LoVo (cell line): ENCODE measurements at regions not wholly inside any gene's neighbourhood (a gene's known extent, or its start where the extent isn't known, plus 50 kb on each side); places are given as distances from the start of the nearest gene placed in this dataset.
A peak's percentile ranks its signal among the peaks of the same experiment; 100 is the strongest.

ENCODE experiments used
- DNase-seq: peaks from one replicate; pipeline ENCODE4 v3.0.0-alpha.2; 2016; ENCODE audit warnings: low spot score

DNA sequence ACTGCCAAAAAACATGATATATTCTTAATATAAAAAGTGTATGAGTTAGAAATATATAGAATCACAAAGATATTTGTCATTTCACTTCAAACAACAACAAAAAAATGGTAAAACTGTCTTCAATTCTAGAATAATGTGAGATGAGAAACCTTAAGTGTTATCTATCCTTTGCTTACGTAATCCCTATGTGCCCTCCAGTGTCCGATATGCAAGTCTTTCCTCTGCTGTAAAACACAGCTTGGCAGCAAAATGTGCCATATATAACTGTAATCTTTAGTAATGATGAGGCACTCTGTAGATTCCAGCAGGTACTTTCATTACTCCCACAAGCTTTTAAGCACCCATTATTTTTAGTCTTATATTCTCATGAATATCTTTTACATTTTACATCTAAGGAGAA lies 555.1 kb upstream of the FRG1 start:
- no peak for DNase-seq

DNA sequence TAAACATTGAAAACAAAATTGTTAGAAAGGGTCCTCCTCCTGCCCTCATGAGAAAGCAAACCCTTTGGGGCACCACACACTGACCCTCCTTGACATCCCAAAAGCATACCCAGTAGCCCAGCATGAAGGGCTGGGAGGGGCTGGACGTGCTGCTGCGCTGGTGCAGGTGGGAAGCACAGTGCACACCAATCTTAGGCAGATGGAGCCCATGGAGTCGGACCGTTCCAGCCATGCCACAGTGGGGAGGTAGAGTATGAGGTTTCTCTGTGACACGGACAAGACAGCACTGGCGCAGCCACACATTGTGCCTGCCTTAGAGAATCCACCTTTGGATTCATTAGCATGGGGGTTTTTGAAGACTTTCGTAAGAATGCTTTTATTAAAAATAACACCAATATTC lies 544.2 kb upstream of the FRG1 start:
- DNase-seq = no peak

DNA sequence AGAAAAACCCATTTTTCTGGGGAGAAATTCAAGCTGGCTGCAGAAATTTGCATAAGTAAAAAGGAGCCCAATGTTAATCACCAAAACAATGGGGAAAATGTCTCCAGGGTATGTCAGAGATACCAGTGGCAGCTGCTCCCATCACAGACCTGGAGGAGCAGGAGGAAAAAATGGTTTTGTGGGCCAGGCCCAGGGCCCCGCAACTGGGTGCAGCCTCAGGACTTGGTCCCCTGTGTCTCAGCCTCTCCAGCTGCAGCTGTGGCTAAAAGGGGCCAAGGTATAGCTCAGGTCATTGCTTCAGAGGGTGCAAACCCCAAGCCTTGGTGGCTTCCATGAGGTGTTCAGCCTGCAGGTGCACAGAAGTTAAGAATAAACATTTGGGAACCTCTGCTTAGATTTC lies 536.4 kb upstream of the FRG1 start:
- DNase-seq = no peak

DNA sequence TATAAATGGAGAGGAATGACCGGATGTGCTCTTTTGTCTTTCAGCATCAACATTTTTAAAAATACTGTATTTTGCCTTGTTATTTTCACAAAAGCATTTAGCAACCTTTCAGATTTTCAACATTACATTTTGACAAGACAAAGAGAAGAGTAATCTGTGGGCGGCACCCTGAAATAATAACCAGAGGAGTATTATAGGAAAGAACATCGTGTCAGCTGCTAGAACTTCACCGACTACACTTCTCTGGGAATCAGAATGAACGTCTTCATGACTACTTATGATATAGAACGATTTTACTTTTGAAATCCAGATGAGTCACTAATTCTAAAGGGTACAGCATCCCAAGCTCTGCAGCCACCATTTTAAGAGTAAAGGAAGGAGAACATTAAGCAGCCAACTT lies 531.5 kb upstream of the FRG1 start:
- DNase-seq = no peak

DNA sequence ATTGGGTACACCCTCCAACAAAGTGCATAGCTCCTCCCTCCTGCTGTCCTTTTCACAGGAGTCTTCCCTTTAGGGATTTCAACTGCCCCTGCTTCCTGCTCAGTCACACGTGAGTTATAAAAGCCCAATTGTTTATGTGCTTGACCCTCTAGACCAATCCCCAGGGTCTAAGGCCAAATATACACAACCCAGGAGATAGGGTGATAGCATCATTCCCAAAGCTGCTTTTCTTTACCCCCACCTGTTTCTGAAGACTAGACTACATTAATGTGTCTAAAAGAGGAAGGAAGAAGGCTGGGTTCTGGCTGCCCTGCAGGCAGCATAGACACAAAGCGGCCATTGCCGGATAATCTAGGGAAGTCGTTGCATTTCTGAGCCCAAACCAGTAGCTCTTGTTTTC lies 526.7 kb upstream of the FRG1 start:
- DNase-seq = no peak

DNA sequence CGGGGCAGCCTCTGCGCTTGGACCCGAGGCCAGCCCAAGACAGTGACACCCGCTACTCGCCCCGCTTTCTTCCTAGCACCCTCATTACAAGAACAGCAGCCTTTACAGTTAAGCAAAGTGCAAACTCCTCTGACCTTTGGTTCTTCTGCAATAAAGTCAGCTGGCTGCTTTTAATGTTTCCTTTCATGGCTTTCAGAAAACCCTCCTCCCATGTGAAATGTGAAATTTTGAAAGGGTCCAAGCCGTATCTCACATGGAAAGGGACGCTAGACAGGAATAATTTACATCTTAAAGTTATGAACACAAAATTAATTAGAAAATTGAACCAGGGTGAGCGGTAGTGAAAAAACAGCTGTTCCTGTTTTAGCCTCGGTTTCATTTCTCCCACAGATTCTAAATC lies 520.1 kb upstream of the FRG1 start:
- DNase-seq = no peak

DNA sequence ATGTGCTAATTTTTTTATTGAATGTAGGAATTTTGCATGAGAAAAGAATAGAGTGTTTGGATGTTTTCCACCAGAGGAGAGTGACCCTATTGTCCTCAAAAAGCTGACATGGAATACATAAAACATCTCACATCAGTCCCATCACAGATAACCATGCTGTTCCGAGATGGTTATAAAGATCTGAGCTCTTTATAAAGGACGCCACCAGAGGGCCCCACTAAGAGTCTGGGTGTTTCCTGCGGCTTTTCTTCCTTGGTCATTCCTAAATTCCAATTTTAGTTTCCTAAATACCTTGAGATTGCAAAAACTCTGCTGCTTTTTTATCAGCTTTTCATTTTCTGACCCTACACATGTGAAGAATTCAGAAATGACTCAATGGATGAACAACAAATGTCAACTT lies 504.5 kb upstream of the FRG1 start:
- peak; percentile 15 for DNase-seq

DNA sequence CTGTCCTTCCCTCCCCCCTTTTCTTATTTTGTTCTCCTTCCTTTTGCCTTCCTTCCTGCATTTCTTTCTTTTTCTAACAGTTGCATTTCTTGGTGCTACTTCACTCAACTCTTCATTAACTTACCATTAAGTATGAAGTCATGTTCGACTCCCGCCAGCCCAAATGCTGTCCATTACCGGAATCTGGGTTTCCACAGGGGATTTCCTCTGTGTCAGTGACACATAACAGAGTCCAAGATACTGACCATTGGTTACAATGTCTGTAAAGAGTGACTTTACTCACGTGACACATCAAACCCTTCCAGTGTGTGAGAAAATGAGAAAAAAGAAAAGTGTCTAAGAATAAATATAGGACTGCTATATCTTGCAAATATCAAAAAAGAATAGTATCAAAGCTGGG lies 500.0 kb upstream of the FRG1 start:
- DNase-seq = no peak

DNA sequence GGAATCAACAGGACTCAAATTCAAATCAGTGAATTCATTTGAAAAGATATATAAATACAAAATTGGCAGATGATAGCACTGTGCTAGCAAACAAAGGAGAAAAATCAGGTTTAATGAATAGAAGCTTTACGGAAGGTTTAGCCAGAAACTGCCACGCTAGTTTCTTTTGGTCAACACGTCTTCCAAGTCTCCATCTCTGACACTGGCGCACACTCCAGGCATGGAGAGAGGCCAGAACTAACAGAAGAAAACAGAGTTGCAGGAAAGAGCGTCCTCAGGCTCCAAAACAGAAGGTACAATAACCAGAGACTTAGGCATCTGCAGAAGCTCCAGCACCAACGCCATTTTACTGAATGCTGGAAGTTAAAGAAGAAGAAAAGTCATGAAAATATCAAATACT lies 497.3 kb upstream of the FRG1 start:
- no peak for DNase-seq

DNA sequence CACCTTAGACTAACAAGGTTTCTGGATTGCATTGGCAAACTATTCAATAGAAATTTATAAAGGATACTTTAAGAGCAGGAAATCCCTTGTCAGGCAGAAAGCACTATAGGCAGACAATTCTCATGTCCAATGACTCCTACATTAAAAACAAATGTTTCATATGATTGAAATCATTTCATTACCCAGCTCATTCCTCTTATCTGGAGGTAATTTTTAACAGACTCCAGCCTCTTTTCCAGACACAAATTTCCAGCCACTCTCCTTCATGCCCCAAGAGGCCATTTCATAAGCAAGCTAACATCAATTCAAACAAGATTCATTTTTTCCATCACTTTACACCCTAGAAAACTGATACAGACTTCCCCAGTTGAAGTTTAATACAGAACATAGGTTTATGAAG lies 495.1 kb upstream of the FRG1 start:
- DNase-seq = no peak

DNA sequence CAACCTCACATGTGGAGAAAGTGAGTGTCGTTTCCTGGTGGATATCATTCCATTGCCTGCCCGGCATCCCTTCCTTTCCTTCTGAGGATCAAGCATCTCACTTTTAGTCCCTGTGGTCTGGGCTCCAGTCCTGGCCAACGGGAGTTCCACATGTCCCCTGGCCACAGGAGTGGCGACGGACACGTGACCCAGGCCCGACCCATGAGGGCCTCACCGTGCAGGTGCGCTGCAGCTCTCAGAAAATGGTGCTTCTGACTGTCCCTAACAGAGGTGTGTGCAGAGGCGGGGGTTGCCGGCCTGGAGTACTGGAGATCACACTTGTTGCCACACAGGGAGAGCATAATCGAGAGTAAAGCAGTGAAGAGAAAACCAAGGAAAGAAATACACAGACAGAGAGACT lies 476.9 kb upstream of the FRG1 start:
- no peak for DNase-seq

DNA sequence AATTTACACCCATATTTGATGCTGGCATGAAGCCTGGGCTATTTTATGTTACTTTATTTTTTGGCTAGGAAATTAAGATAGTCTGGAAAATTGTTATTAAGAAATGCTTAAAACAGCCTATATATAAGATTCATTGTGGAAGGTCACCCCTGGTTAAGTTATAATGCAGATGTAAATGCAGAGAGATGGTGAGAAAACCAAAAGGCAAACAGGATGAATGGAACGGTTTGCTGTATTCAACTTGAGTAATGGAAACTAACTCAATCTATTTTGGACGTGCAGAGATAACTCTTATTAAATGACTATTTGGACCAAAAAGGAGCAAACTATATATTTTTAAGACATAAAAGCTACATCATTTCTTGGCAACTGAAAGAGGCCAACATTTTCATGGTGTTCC lies 446.3 kb upstream of the FRG1 start:
- no peak for DNase-seq

DNA sequence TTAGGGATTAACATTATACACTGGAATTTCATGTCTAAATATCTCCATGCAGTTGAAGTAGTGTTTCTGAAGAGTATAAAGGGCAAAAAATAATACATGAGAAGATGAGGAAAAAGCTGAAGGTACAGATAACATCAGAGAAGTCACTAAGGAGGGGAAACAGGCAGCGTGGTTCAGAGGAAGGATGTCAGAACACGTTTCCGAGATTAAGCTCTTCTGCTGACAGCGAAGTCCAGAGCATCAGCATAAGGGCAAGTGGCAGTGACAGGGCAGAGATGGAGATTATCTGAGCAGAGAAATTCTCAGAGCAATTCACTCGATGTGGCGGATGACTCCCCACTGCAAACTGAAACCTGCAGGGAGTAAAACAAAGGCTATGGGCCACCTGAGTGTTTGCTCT lies 443.2 kb upstream of the FRG1 start:
- no peak for DNase-seq

DNA sequence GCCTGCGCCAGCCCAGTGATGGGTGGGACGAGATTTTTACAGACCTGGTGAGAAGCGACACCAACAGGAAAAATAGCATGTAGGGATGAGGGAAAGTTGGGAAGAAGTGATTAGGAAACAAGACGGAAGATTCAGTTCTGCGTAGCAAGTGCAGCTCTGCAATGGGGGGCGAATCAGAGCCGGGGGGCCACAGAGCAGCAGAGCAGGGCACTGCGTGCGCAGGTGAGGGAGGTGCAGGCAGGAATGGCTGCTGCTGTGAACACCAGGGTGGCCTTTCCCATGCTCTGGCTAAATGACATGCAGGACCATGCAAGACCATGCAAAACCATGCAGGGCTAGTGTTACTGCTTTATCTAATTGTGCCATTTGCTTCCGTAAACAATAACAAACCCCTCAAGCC lies 442.7 kb upstream of the FRG1 start:
- DNase-seq = no peak

DNA sequence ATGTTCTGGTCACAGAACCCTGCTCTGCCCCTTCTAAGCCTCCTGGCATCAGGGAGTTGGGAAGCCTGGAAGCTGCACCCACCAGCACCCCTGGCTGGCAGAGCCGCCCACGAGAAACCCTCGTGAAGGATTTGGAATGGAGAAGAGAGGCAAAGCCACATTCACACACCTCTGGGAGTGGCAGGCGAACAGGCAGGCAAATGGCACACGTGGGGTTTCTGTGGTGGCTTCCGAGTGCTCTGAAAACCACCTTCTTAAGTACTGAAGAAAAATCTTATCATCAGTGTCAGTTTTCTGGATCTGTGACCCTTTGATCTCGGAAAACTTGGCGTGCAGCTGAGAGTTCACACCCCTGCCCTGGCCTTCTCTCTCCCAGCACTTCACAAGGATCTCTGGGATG lies 442.2 kb upstream of the FRG1 start:
- DNase-seq = no peak

DNA sequence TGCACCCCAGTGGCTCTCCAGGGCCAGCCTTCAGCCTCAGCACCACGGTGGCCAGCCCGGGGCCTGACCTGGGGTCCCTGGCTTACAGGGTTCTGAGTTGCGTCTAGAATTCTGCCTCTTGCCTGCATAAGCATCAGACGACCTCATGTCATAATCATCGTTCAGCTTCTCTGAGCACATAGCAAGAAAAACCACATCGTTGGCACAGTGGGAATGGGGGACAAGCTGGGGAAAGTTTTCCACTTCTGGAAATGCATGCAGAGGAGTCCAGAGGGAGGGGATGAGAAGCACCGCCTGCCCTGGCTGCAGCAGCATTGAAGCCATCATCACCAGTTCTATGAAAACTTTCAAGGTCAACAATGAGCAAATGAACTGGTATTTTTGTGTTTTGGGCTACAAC lies 441.0 kb upstream of the FRG1 start:
- no peak for DNase-seq

DNA sequence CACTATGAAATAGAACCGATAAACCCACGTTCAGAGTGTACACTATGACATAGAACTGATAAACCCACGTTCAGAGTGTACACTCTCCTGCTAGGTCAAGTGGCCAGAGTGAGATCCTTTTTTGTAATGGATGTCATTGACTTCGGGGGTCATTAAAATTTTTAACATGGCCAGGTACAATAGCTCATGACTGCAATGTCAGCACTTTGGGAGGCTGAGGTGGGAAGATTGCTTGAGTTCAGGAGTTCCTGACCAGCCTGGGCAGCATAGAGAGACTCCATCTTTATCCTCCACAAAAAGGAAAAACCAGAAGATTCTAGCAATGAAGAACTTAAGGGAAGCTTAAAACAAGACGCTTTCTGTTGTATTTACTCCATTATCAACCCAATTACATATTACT lies 439.7 kb upstream of the FRG1 start:
- DNase-seq = no peak

DNA sequence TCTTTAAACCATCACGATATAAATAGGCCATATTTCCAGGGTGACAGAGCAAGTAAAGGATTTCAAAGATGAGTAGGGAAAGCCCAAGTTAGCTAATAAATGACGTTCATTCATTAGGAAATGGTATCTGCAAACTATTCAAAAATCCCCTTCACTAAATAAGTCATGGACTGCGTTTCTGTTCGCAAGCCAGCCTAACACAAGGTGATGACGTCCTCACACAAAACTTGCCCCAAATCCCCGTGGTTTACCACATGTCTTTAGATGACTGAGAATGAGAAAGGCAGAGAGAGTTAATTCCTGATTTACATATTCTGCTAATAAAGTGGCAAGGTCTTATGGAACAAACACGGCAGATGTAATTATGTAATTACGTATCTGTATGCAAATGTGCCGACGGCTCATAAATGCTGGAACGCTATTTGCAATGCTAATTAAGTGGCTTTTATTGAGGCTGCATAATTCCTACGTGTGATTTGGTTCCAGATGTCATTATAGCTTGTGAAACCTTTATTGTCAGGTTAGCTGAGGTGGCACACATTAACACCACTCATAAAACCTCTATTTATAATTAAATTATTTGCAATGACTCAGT lies 437.7 kb upstream of the FRG1 start:
- no peak for DNase-seq

DNA sequence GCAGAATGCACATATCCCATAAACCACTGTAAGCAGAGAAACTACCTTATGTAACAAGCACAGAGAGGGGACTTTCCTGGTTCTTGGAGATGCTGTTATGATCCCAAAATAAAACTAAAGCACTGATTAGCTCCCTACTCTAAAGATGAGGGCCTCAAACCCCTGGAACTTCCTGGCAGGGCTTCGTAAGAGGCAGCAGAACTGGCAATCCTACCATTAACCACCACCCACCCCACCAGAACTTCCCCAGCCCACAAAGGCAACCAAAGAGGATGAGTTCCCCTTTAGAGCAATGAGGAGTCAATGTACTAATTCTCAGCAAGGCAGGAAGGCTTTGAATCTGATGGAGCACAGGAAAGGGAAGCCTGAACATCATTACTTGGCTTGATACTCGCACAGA lies 436.5 kb upstream of the FRG1 start:
- no peak for DNase-seq

DNA sequence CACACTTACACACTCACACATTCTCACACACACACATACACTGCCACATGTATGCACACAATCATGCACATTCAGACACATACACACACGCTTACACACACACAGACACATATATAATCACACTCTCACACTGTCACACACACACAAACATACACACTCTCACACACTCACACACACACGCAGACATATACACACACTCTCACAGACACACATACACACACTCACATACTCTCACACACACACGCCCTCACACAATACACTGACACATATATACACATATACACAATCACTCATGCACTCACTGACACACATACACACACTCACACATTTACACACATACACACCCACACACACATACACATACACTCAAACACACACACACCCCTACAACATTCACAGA lies 435.3 kb upstream of the FRG1 start:
- DNase-seq = no peak

DNA sequence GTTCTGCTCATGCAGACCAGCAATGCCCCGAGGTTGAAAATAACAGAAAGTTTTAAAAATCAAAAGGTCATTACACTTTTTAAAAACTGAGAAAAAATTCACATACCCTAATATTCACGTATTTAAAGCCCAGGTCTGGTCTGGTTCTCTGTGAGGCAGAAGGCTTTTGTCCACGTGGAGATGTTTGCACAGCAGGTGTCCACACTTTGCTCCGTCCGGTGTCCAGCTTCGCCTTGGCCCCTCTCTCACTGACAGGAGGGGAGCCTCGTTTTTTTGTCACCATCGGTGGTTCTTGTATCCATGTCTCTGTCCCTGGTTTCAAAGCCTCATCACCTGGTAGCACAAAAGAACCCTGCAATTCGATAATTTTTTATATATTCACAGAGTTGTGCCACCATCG lies 434.6 kb upstream of the FRG1 start:
- DNase-seq = no peak

DNA sequence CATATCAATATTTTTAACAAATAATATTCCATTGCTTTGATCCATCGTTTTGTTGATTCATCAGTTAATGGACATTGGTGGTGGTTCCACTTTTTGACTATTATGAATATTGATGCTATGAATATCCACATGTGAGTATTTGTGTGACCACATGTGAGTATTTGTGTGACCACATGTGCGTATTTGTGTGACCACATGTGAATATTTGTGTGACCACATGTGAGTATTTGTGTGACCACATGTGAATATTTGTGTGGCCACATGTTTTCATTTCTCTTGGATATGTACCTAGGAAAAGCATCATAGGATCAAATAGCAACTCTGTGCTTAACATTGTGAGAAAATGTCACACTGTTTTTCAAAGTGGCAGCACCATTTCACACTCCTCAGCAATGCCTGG lies 433.6 kb upstream of the FRG1 start:
- DNase-seq = no peak

DNA sequence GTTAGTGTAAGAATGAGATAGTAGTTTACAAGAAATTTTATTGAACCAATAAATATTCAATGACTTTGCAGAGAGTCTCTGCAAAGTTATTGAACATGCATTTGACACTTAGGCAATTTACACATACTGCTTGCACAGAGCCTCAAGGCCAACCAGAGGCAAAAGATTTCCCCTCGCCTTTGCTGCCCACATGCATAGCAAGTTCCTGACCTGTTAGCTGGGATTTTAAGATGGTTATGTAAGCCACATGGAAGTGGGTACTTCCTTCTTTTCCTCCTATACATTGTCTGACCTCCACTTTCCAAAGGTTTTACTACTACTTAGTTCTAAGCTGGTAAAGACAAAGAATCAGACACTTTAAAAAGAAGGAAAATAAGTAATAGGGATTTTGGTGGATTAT lies 430.1 kb upstream of the FRG1 start:
- no peak for DNase-seq

DNA sequence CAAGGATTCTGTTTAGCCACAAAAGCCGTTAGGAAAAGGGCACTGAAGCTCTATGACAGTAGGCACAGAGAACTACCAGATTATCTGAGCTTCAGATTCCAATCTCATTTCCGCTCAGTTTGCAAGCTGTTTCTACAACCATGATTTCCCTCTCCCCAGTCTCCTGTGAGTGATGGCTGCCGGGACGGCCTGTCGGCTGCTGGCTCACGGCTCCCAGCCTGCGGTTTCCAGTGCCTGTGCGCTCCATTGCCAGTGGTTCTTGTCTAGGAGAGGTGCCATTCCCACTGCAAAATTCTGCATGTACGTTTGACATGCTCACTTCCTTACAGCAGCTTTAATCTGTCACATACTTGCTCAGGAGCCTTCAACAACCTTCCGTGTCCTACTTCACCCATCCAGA lies 429.1 kb upstream of the FRG1 start:
- DNase-seq = no peak

DNA sequence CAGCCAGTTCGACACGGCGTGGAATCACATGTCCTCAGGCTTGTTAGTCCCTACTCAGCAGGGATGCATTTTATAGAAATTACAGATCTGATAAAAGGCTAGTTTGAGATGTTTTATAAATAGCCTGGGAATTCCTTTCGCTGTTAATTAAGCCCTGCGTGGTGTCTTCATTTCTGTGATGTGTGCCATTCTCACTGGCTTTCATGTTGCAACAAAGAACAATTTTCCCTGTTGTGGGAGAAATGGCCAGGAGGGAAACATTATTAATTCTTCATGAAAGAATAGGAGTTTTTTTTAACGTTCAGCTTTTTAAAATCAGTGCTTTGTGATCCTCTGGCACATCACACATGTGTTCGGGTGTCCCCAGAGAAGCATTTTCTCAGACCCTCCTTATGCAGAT lies 427.3 kb upstream of the FRG1 start:
- DNase-seq = no peak
